ENCODE measurements at regions not wholly inside any gene's neighbourhood (a gene's known extent, or its start where the extent isn't known, plus 50 kb on each side); places are given as distances from the start of the nearest gene placed in this dataset.
A peak's percentile ranks its signal among the peaks of the same experiment; 100 is the strongest.
"Not testable (repeated sequence)": the region's sequence is repeated elsewhere in the genome, so short reads cannot be mapped to it uniquely, and the experiment has no call there.

- DNase-seq (ENCODE audit: low read depth), result peak; percentile 76
- no peak overlapping the region for H3K4me3 ChIP-seq (replicated peaks; ENCODE audit: low read depth, low read length)
- TF ChIP-seq CTCF (IDR thresholded peaks at IDR 0.05; ENCODE audit: low read length, missing control alignments), result no peak
Observed at GRCh38 chr7:19919261-19920095, 146.1 kb upstream of the TMEM196 start.

GRCh38 chr7:19916046-19916445 lies 142.6 kb upstream of the TMEM196 start:
- DNase-seq (ENCODE audit: low read depth), result peak; percentile 8
- no peak for TF ChIP-seq CTCF (IDR thresholded peaks at IDR 0.05; ENCODE audit: low read length, missing control alignments)
- no peak overlapping the region for H3K4me3 ChIP-seq (replicated peaks; ENCODE audit: low read depth, low read length)

GRCh38 chr7:19915596-19915995 lies 142.2 kb upstream of the TMEM196 start:
- no peak for TF ChIP-seq CTCF (IDR thresholded peaks at IDR 0.05; ENCODE audit: low read length, missing control alignments)
- no peak overlapping the region for H3K4me3 ChIP-seq (replicated peaks; ENCODE audit: low read depth, low read length)
- DNase-seq (ENCODE audit: low read depth), result no peak

GRCh38 chr7:19914866-19915265 lies 141.4 kb upstream of the TMEM196 start:
- TF ChIP-seq CTCF (IDR thresholded peaks at IDR 0.05; ENCODE audit: low read length, missing control alignments), result no peak
- DNase-seq (ENCODE audit: low read depth), result no peak
- H3K4me3 ChIP-seq (replicated peaks; ENCODE audit: low read depth, low read length), result no peak overlapping the region

- no peak for DNase-seq (ENCODE audit: low read depth)
- no peak overlapping the region for H3K4me3 ChIP-seq (replicated peaks; ENCODE audit: low read depth, low read length)
- TF ChIP-seq CTCF (IDR thresholded peaks at IDR 0.05; ENCODE audit: low read length, missing control alignments), result no peak
Observed at GRCh38 chr7:19900118-19900517, 126.7 kb upstream of the TMEM196 start.

GRCh38 chr7:19899529-19899928 lies 126.1 kb upstream of the TMEM196 start:
- DNase-seq (ENCODE audit: low read depth), result peak; percentile 27
- no peak for TF ChIP-seq CTCF (IDR thresholded peaks at IDR 0.05; ENCODE audit: low read length, missing control alignments)
- H3K4me3 ChIP-seq (replicated peaks; ENCODE audit: low read depth, low read length), result no peak overlapping the region

GRCh38 chr7:19882893-19883292 lies 109.5 kb upstream of the TMEM196 start:
- not testable (repeated sequence) for H3K4me3 ChIP-seq (replicated peaks; ENCODE audit: low read depth, low read length); DNase-seq (ENCODE audit: low read depth)
